Fibroblast of the aortic adventitia (primary cell): ENCODE measurements at regions not wholly inside any gene's neighbourhood (a gene's known extent, or its start where the extent isn't known, plus 50 kb on each side); places are given as distances from the start of the nearest gene placed in this dataset.

Experiments
- DNase-seq: peaks from one replicate; pipeline ENCODE4 v3.0.0-alpha.2; 2010; ENCODE audit warnings: low read depth
- H3K4me3 ChIP-seq: 2 replicates; pipeline ENCODE4 v1.5.1; 2011; ENCODE audit warnings: low read depth, mild to moderate bottlenecking, control low read depth, low read length, moderate library complexity
- CTCF ChIP-seq: IDR thresholded peaks from 2 replicates; pipeline ENCODE4 v1.5.1; 2011; ENCODE audit warnings: mild to moderate bottlenecking, low read length, control low read depth, inconsistent platforms; ENCODE audit not compliant: insufficient read depth

- no peak for TF ChIP-seq CTCF
- H3K4me3 ChIP-seq = no peak overlapping the region
Observed at GRCh38 chr22:27286711-27287110, 514.8 kb downstream of the MN1 start.

GRCh38 chr22:27292542-27293299, 508.8 kb downstream of the MN1 start:
- no peak for TF ChIP-seq CTCF
- DNase-seq = no peak
- H3K4me3 ChIP-seq = no peak overlapping the region

More at GRCh38 chr22:27286711-27287110, 514.8 kb downstream of the MN1 start:
- DNase-seq = no peak

GRCh38 chr22:27293721-27294445, 507.7 kb downstream of the MN1 start:
- DNase-seq = no peak
- TF ChIP-seq CTCF = no peak
- no peak overlapping the region for H3K4me3 ChIP-seq

GRCh38 chr22:27295040-27295439, 506.5 kb downstream of the MN1 start:
- TF ChIP-seq CTCF = no peak
- DNase-seq = no peak
- H3K4me3 ChIP-seq = no peak overlapping the region

- no peak for TF ChIP-seq CTCF
- DNase-seq = no peak
- H3K4me3 ChIP-seq = no peak overlapping the region
Observed at GRCh38 chr22:27295605-27296004, 506.0 kb downstream of the MN1 start.

GRCh38 chr22:27296091-27296675, 505.4 kb downstream of the MN1 start:
- no peak for DNase-seq
- no peak overlapping the region for H3K4me3 ChIP-seq

More at GRCh38 chr22:27296091-27296675, 505.4 kb downstream of the MN1 start:
- TF ChIP-seq CTCF = no peak
